OCI-LY1 (cell line): ENCODE measurements at regions not wholly inside any gene's neighbourhood (a gene's known extent, or its start where the extent isn't known, plus 50 kb on each side); places are given as distances from the start of the nearest gene placed in this dataset.

ENCODE experiments used
- H2AFZ ChIP-seq: fragments of 200-600 bp; sonication (generic), shearing (Covaris generic); 2 replicates; pipeline ENCODE4 v1.6.0; 2014; ENCODE audit warnings: antibody characterized with exemption, mild to moderate bottlenecking, low read length
- H3F3A ChIP-seq: fragments of 200-600 bp; sonication (generic), shearing (Covaris generic); 2 replicates; pipeline ENCODE4 v1.6.0; 2014; ENCODE audit warnings: mild to moderate bottlenecking, antibody characterized with exemption, low read length, moderate library complexity; ENCODE audit not compliant: insufficient read depth
- H3K27ac ChIP-seq: fragments of 200-600 bp; sonication (generic); 2 replicates; pipeline ENCODE4 v1.5.1; 2014; ENCODE audit warnings: low read length, mixed run types, mild to moderate bottlenecking, low read depth; ENCODE audit not compliant: poor library complexity, severe bottlenecking
- H3K27me3 ChIP-seq: fragments of 200-600 bp; sonication (generic); 2 replicates; pipeline ENCODE4 v1.6.0; 2014; ENCODE audit warnings: antibody characterized with exemption, mild to moderate bottlenecking, low read length, moderate library complexity; ENCODE audit not compliant: insufficient read depth
- H3K36me3 ChIP-seq: fragments of 200-600 bp; sonication (generic); 2 replicates; pipeline ENCODE4 v1.6.1; 2014; ENCODE audit warnings: mild to moderate bottlenecking, antibody characterized with exemption, low read length, moderate library complexity, mixed read lengths; ENCODE audit not compliant: insufficient read depth
- H3K4me1 ChIP-seq: fragments of 200-600 bp; sonication (generic); 2 replicates; pipeline ENCODE4 v1.5.1; 2014; ENCODE audit warnings: mild to moderate bottlenecking, low read length, moderate library complexity; ENCODE audit not compliant: insufficient read depth, severe bottlenecking
- H3K4me2 ChIP-seq: fragments of 200-600 bp; sonication (generic), shearing (Covaris generic); 2 replicates; pipeline ENCODE4 v1.6.1; 2014; ENCODE audit warnings: low read length
- H3K4me3 ChIP-seq: fragments of 200-600 bp; sonication (generic); 2 replicates; pipeline ENCODE4 v1.5.1; 2014; ENCODE audit warnings: low read length, low read depth, mild to moderate bottlenecking, mixed read lengths; ENCODE audit not compliant: poor library complexity, severe bottlenecking
- H3K79me2 ChIP-seq: fragments of 200-600 bp; shearing (Covaris generic); 2 replicates; pipeline ENCODE4 v1.6.1; 2016; ENCODE audit warnings: mixed run types, low read length, mixed read lengths; ENCODE audit not compliant: insufficient read depth
- H3K9ac ChIP-seq: fragments of 200-600 bp; sonication (generic), shearing (Covaris generic); 2 replicates; pipeline ENCODE4 v1.6.1; 2014; ENCODE audit warnings: mild to moderate bottlenecking, low read length, mixed read lengths
- H3K9me2 ChIP-seq: fragments of 200-600 bp; sonication (generic), shearing (Covaris generic); 2 replicates; pipeline ENCODE4 v1.6.1; 2014; ENCODE audit warnings: low read depth, mild to moderate bottlenecking, low read length, mixed read lengths
- H3K9me3 ChIP-seq: fragments of 200-600 bp; shearing (Covaris generic); 2 replicates; pipeline ENCODE4 v1.6.1; 2014; ENCODE audit warnings: low read length, mixed read lengths
- H4K20me1 ChIP-seq: fragments of 200-600 bp; sonication (generic), shearing (Covaris generic); 2 replicates; pipeline ENCODE4 v1.6.0; 2016; ENCODE audit warnings: mild to moderate bottlenecking, low read length; ENCODE audit not compliant: insufficient read depth
- CTCF ChIP-seq: fragments of 200-600 bp; sonication (generic), shearing (Covaris generic); IDR thresholded peaks from 2 replicates; pipeline ENCODE4 v1.5.1; 2017; ENCODE audit warnings: mild to moderate bottlenecking, antibody characterized with exemption, low read length, moderate library complexity, mixed read lengths
- EZH2 ChIP-seq: fragments of 200-600 bp; sonication (generic), shearing (Covaris generic); IDR thresholded peaks from 2 replicates; pipeline ENCODE4 v1.8.0; 2017; ENCODE audit warnings: borderline replicate concordance, mixed run types, mild to moderate bottlenecking, antibody characterized with exemption, low read length, moderate library complexity, mixed read lengths

GRCh38 chr11:38491986-38492385, 1894.0 kb upstream of the RAG2 start:
- H2AFZ ChIP-seq: no peak overlapping the region
- H3K79me2 ChIP-seq: no peaks in the 10 kb centered on the region
- H3K27ac ChIP-seq: no peak overlapping the region
- TF ChIP-seq CTCF (no peak), EZH2 (no peak)
- H3K9me3 ChIP-seq: no peaks in the 10 kb centered on the region
- no peaks in the 10 kb centered on the region for H3K9me2 ChIP-seq
- no peaks in the 10 kb centered on the region for H3K27me3 ChIP-seq
- no peak overlapping the region for H3K4me3 ChIP-seq
- H4K20me1 ChIP-seq: no peaks in the 10 kb centered on the region
- no peaks in the 10 kb centered on the region for H3K4me1 ChIP-seq
- H3K4me2 ChIP-seq: no peak overlapping the region
- H3K36me3 ChIP-seq: no peaks in the 10 kb centered on the region
- no peaks in the 10 kb centered on the region for H3F3A ChIP-seq
- no peak overlapping the region for H3K9ac ChIP-seq

GRCh38 chr11:38481391-38481790, 1883.4 kb upstream of the RAG2 start:
- Histone ChIP-seq H3K9me2 (no peaks in the 10 kb centered on the region), H3K4me1 (no peaks in the 10 kb centered on the region), H3K4me2 (no peak overlapping the region), H4K20me1 (no peaks in the 10 kb centered on the region), H3K4me3 (no peak overlapping the region), H3K27me3 (no peaks in the 10 kb centered on the region), H3K27ac (no peak overlapping the region), H3K9me3 (no peaks in the 10 kb centered on the region), H3K79me2 (no peaks in the 10 kb centered on the region), H3K9ac (no peak overlapping the region), H3F3A (no peaks in the 10 kb centered on the region), H2AFZ (no peak overlapping the region), H3K36me3 (no peaks in the 10 kb centered on the region)
- TF ChIP-seq CTCF (no peak), EZH2 (no peak)

GRCh38 chr11:38476808-38477575, 1879.0 kb upstream of the RAG2 start:
- H3K9me2 ChIP-seq: no peaks in the 10 kb centered on the region

More at GRCh38 chr11:38476808-38477575, 1879.0 kb upstream of the RAG2 start:
- H3K4me1 ChIP-seq: no peaks in the 10 kb centered on the region
- no peaks in the 10 kb centered on the region for H3F3A ChIP-seq
- no peaks in the 10 kb centered on the region for H3K27me3 ChIP-seq
- no peak overlapping the region for H3K4me2 ChIP-seq
- no peak overlapping the region for H3K9ac ChIP-seq
- H4K20me1 ChIP-seq: no peaks in the 10 kb centered on the region
- no peak overlapping the region for H3K27ac ChIP-seq
- H3K4me3 ChIP-seq: no peak overlapping the region
- H2AFZ ChIP-seq: no peak overlapping the region
- H3K9me3 ChIP-seq: no peaks in the 10 kb centered on the region
- H3K79me2 ChIP-seq: no peaks in the 10 kb centered on the region
- no peaks in the 10 kb centered on the region for H3K36me3 ChIP-seq
- TF ChIP-seq EZH2: no peak
- TF ChIP-seq CTCF: no peak
